Forelimb muscle (tissue), 1 donor: ENCODE measurements at regions not wholly inside any gene's neighbourhood (a gene's known extent, or its start where the extent isn't known, plus 50 kb on each side); places are given as distances from the start of the nearest gene placed in this dataset.

ENCODE experiments used
- DNase-seq: peaks from one replicate; pipeline ENCODE4 v3.0.0-alpha.2; 2013; ENCODE audit warnings: low read depth

DNA sequence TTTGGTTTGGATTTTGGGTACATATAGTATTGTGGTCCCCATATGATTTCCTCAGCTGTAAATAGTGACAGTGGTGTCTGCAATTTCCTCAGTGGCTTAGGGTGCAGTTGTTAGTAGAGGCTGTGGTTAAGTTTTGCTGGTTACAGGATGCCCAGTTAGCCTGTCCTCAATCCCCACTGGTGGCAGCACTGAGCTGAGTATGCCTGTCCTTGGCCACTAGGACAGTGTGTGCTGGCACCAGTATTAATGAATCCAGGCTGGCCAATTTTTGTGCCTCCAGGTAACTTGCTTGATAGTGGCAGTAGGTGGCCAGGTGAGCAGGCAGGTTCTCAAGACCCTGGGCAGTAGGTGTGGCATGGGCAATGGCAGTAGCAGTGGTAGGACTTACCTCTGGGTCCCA lies 973.1 kb downstream of the TMEM182 start:
- no peak for DNase-seq

DNA sequence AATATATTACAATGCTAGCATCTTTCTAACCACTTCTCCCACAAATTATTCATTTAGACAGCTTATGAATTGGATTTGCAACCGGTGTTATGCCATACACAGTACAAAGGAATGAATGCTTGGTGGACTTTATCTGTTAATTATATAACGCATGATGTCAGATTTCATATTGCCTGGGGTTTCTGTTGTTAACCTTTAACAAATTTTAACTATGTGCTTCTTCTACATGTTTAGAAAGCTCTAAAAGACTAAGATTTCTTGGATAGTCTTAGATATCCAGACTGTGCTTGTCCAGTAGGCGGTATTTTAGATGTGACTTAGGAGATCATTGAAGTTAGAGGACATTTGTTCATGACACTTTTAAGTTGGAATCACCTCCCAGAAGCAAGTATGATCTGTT lies 976.3 kb downstream of the TMEM182 start:
- DNase-seq = no peak

DNA sequence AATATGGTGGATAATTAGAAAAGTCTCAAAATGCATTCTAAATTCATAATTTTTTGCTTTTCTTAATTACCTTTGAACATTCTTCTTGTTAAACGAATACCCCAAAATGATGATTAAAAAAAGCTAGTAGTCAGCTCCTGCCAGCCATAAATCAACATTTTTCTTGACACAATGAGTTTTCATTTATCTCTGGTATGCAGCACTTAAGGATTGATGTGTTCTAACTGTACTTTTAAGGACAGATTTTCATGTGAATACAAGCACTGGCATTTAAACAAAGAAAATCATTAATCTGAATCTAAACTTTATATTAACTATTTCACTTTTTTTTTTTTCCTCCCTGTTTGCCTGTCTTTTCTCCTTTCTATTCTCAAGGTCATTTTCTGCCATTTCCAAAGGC lies 976.8 kb downstream of the TMEM182 start:
- DNase-seq = no peak

DNA sequence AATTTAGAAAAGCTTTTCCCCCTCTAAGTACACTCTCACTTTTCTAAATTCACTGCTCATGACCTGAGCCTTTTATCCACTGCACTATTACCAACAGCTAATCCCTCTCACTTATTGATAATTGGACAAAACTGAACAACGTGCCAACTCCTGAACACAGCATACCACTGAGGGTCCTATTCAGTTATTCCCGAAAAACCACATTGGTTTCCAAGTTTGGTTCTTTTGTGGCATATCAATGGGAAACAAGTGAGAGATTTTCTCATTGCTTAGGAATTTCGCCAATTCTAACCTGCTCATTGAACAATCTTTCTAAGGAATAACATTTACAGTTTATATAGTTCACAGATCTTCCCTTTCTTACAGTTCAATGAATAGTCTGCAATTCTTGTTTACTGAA lies 977.4 kb downstream of the TMEM182 start:
- no peak for DNase-seq

DNA sequence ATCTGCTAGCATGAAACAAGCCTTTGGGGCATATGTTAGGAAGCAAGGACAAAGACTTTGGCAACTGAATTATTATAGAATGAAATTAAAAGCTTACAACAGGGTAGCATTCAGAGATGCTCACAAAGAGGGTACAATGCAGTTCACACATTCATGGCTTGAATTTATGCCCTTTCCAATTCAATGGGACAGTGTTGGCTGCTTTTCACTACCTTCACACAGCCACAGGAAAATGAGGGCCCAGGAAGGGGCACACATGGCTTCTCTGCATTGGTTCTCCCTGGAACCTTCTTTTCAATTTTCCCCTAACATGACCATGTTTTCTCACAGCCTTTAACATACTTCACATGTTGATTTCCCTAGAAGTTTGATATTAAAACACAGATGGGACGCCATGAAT lies 978.1 kb downstream of the TMEM182 start:
- no peak for DNase-seq

DNA sequence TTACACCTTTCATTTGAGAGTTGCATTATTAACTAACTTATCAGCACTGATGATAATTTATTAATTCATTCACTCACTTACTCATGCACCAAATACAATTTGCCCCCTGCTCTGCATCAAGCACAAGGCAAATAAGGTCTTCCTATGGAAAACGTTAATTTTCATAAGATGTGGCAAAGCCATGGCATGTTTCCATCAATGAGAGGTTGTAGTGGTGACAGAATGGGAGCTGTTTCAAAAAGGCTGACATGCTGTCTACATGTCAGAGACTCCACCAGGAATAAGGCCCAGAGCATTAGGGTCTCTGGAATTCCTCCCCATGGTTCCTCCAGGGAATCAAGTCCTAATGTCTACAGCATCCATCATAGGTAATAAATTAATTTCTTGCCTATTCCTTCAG lies 978.8 kb downstream of the TMEM182 start:
- DNase-seq = no peak

DNA sequence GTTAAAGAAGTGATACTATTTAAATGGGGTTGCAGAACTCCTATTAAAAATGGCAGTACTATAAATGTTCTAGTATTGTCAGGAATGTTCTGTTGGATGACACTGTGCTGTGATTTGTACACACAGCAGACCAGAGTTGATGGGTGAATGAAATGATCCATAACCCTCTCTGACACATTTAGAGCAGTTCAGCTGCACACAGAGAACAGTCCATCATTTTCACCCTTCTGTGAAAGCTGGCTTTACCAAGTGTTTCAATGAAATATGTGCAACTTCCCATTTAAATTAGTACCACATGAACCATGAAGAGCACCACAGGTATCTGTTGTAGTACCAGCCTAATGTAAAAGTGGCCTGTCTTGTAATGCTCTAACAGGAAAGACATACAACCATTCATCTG lies 981.4 kb downstream of the TMEM182 start:
- no peak for DNase-seq

DNA sequence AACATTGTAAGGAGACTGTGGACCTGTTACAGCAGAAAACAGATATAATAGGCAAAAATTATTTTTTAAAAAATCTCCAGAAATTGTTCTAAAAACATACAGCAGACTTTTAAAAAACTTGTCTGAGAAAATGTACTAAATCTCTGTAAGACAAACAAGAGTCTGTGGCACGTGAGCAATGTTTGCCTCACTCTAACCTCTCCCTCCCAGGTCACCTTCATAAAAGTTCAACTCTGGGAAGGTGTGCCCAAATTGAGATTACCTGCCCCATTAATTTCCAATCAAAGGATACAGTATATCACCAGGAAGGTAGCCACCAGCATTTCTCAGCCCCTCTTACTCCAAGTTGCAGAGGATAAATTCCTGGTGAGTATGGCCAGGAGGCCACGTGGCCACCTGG lies 992.7 kb downstream of the TMEM182 start:
- no peak for DNase-seq

DNA sequence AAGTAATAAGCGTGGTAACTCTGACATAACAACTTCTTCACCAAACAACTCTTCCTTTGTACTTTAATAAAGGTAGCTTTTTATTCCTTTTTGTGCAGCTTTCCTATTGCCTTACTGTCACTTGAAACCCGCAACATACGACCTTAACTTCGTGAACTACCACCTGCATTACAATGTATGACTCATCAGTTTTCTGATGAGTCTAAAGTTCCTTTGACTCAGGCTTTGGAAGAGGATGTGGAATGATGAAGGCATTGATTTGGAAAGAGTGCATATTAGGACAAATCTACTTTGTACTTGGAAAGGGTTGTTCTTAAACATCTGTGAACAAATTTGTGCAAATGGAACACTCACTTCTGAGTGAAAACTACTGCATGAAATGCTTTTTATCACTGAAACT lies 1012.1 kb downstream of the TMEM182 start:
- no peak for DNase-seq

DNA sequence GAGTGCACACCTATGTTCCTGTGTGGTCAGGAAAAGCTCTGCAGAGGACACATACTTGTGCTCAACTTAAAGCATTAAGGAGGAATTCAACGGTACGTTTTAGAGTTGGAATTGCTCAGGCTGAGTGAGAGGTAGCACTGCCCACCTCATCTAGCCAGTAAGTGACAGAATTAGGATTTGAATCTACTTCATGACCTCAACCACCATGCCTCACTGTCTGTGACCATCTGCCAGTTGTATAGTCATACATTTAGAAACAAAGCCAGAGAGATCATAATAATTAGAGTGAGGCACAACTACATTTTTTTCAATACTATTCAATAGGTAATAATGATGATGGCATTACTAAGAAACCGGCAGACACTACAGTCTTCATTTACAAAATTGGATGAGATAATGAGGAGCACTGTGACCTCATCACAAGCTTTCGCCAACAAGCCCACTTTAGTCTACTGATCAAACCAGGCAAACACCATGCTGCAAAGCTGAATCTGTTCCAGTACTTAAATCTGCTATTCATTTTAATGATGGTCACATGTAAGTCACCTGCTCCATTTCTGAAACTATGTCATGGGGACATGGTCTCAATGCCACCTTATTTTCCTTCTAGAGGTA lies 1018.4 kb downstream of the TMEM182 start:
- no peak for DNase-seq

DNA sequence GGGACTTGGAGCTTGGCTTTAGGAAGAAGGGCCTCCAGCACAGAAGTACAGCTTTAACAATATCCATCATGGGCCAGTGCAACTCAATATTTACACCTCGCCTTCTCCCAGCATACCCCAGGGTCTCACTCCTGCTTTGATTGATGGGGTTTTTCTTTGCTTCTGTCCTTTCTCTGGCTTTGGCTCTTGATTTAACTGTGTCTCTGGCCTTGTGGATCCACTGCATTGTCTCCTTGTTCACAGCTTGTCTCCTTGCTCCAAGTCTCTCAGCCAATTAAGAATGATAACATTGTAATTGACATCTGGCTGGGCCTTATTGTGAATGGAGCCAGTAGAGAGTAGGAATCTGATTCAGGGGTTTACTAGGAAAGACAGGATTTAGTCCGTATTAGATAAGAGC lies 1019.5 kb downstream of the TMEM182 start:
- DNase-seq = no peak

DNA sequence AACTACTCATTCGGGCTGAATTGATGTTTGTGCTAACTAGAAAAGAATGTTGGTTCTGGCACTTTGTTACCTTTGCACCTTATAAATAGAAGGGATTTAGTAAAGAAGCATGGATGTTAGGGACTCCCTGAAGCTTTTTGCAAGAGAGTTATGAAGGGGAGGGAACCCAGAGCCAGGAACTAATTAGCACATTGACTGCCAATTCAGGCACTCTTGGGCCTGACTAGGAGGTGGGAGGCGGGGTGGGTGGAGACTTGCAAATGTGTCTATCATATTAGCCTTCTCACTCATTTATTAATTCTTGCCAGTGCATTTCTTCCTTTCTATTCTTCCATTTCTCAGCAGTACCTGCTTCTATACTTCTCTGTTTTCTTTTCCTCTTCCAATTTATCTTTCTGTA lies 1022.4 kb downstream of the TMEM182 start:
- DNase-seq = no peak

DNA sequence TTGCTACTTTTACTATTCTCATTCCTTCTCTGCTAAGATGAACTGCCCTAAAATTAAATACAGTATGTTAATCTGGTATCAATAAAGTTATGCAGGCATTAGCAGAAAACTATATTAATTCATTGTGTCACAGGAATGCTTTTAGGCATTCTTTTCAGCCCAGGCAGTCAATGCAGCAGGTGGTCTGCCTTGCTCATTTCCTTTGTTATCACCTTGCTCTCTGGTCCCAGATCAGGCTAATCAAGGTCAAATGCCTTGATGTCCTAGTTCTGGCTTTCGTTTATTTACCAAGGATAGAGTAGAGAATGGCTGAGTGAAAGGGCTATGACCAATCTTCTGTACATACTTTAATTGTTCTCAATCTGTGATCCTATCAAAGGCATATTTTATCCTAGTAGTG lies 1023.6 kb downstream of the TMEM182 start:
- DNase-seq = no peak

DNA sequence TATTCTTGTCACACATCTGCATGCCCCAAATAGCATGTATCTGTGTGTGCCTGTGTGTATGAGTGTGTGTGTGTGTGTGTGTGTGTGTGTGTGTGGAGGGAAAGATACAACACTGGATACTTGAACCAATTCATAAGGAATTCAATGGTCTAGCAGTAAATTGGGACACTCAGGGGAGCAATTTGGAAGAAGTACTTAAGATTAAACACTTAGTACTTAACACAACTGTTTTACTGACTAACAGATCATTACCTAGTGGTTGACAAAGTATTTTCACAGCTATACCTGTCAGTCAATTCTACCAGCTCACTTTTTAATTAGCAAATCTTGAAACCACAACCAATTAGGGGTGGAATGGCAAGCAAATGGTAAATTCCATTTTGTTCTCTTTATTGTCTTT lies 1024.1 kb downstream of the TMEM182 start:
- no peak for DNase-seq

DNA sequence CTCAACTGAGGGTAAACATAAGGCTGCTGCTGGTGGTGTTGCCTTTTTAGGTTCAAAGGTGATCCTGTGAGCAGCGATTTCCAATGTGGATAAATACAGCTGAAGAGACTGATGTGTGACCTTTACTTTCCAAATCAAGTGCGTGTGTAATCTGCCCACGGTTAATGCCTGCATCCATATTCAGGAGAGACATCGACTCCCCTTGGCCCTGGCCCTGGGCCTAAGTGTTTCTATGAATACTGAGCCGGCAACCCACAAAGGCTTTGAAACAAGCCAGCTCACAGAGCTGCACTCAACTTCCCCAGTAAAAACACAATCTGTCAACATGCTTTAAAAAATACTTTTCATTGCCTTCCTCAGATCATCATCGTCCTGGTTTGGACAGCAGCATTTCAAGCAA lies 1026.6 kb downstream of the TMEM182 start:
- no peak for DNase-seq

DNA sequence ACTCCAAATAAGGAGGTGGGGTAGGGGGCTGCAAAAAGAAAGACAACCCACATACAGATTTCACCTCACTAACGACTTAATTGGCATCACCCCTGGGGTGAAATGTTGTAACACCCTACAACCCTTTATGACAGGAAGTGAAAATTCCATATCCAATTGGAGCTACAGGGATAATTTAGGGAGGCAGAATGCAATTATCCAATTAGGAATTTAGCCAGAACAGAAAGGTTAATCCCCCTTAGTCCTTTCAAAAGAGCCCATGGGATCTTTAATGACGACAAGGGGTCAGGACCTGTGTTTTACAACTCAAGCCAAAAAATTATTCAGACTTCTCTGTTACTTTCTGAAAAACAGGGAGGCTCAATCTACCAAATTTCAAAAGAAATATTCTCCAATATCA lies 1027.1 kb downstream of the TMEM182 start:
- no peak for DNase-seq

DNA sequence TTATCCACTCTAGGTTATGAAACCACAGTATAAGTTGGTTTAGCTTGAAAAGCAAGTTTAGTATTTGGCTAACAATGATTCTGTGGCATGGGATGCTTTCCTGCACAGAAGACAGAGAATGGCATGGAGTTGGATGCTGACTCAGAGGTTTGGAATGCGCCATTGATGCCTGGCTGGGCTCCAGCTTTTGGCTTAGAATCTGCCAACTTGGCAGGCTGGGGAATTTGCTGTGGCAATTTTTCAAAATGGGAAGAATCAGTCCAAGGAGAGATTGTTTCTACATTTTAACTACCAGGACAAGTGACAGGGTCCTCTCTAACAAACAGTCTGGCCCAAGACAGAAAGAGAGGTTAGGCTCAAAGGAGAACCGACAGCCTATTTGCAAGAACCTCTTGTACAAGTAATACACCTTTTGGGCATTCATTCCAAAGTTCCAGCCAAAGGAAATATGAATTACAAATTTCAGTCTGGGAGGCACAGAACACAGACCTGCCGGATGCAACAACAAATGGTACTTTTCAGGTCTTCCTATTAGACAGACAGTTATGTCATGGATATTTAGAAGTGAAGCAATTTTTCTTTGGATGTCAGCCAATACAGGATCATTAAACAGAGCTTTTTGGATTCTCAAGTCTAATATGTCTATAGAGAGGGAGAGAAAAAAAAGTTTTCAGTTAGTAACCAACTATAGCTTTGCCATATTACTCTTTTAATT lies 1027.7 kb downstream of the TMEM182 start:
- peak; percentile 1 for DNase-seq

DNA sequence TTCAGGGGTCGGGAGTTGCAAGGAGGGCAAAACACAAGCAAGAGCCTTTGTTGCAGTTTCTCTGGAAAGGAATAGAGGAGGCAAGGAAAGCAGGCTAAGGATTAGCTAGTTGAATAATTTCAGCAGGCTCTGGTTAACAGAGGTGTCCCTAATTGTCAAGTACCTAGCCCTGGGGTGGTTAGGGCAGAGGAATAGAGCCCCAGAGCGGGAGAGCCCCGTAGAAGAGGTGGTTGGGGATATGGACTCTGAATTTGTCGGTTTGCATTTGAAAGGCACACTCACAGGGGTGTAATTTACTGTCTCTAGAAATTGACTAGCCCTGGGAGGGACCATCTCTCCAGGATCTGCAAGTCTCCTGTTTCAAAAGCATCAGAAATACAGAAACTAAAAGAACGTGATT lies 1030.2 kb downstream of the TMEM182 start:
- DNase-seq = no peak

DNA sequence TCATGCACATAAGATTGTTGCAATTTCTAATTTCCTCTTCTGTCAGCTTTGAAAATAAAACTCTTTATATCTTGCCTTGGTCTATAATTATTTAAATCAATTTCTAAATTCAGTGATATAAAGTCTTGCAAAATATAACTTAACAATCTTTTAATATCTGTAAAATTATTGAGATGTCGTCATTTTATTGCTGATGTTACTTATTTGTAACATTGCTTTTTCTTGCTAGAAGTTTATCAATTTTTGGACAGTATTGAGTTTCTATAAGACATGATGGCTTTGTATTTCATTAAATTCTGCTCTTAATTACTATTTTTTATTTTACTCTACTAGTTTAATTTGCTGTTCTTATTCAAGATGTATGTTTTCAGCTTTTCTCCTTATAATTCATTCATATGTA lies 1036.5 kb downstream of the TMEM182 start:
- no peak for DNase-seq

DNA sequence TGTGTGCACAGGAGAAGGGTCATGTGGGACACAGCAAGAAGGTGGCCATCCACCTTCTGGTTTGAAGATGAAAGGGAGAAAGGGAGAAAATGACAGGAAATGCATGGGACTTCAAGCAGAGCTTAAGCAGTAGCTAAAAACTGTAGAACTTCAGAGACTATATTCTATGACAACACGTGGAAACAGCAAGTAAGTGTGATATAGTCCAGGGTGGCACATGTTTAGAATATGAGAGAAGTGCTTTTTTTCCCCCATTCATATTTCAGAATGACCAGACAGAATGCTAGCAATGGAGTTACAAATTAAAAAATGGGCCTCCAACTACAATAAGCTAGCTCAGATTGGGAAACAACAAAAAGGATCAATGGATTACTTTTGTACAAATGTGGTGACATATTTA lies 1042.2 kb downstream of the TMEM182 start:
- DNase-seq = no peak

DNA sequence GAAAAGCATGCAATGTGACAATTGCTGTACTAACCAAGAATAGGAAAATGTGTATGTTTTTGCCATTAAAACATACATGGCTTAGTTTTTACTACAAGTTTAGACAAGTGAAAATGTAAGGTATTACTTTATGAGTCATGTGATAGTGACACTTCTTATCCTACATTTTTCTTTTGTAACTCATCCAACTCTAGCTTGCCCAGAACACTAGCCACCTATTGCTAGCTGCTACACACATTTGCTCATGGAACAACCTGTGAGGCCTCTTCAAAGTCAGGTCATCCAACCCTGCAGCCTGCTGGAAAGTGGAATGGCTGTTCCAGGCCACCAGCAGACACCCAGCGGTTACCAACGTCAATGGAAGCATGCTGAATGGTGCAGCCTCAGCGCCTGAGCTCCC lies 1043.9 kb downstream of the TMEM182 start:
- DNase-seq = no peak

DNA sequence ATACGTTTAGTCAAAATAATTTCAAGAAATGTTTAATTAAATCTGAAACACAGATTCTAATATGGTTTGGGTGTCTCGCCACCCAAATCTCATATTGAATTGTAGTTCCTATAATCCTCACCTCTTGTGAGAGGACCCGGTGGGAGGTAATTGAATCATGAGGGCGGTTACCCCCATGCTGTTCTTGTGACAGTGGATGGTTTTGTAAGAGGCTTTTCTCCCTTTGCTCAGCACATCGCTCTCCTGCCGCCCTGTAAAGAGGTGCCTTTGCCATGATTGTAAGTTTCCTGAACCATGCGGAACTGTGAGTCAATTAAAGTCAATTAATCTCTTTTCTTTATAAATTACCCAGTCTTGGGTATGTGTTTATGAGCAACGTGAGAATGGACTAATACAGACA lies 1045.1 kb upstream of the POU3F3 start:
- DNase-seq = no peak

DNA sequence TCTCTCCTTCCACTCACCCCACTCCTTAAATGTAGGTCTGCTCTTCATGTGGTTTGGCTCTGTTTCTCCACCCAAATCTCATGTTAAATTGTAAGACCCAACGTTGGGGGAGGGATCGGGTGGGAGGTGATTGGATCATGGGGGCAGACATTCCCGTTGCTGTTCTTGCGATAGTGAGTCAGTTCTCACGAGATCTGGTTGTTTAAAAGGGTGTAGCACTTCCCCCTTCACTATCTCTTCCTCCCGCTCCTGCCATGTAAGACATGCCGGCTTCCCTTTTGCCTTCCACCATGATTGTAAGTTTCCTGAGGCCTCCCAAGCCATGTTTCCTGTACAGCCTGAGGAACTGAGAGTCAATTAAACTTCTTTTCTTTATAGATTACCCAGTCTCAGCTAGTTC lies 1044.5 kb upstream of the POU3F3 start:
- DNase-seq = no peak

DNA sequence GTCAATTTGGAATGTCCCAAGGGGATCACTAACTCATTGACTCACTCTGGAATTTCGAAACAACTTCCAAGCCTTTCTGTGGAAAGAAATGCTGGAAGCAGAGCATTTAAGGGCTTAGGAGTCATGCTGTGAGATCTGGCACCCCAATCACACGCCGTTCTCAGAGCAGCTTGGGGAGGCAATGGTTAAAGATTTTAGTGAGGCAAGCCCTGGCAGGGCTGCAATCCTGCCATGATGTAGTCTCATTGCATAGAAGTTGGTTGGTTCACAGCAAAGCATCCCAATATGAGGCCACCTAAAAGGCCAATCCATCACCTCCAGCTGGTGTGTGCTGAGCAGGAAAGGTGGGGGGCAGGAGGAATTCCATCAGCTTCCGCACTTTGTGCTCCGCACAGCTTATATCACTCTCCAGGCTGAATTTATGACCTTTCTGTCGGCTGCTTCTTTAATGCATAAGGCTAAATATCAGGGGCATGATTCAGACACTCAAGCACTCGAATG lies 1043.9 kb upstream of the POU3F3 start:
- DNase-seq = no peak
